HG03103 (cell line): ENCODE measurements at regions not wholly inside any gene's neighbourhood (a gene's known extent, or its start where the extent isn't known, plus 50 kb on each side); places are given as distances from the start of the nearest gene placed in this dataset.

Source experiments
- ATAC-seq: cut with Tn5 transposase; IDR thresholded peaks from one replicate; pipeline ENCODE4 v1.9.1; 2021; ENCODE audit warnings: low read depth; ENCODE audit not compliant: unreplicated experiment

DNA sequence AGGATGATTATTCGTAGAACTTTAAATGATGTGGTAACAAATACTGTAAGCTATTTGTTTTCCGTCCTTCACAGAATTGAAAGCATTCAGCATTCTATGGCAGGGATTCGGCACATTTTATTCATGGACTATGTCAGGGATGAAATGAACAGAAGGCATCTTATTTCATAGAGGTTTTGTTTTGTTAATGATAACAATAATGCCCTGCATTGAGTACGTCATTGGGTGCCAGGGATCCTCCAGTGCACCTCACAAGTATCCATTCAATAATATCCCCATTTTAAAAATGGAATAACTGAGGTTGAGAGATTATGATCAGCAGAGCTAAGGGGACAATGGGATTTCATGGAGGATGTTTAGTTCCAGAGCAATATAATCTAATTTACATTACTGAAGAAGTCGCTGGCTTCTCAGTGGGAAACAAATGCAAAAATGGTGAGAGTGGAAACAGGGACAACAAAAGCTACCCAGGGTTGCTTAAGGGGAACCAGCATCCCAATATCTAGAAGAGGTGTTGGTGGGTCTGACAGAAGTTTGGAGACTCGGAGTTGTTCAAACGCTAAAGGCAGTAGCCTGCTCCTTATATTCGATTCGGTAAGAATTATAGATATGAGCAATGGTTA lies 985.7 kb upstream of the WWC1 start:
- no peak for ATAC-seq

GRCh38 chr5:167307042-167307441 lies 984.4 kb upstream of the WWC1 start:
- ATAC-seq = no peak

DNA sequence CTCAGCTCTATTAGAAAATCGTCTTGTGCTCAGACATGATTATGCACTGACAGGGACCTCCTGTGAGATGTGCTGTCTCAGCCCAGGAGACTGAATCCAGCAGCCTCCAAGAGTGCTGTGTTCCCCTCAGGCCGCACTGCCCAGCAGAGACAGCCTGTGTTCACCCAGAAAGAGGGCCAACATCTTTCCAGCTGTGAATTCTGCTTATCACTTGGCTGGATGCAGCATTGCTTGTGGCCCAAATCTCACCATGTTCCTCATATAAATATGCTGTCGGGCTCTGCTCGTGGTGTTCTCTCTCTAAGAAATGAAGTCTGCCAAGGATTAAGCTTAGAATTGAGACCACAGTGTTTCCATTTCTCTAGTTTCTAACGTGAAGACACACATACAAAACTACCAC lies 983.0 kb upstream of the WWC1 start:
- no peak for ATAC-seq

GRCh38 chr5:167309941-167310517 lies 981.4 kb upstream of the WWC1 start:
- ATAC-seq = no peak

DNA sequence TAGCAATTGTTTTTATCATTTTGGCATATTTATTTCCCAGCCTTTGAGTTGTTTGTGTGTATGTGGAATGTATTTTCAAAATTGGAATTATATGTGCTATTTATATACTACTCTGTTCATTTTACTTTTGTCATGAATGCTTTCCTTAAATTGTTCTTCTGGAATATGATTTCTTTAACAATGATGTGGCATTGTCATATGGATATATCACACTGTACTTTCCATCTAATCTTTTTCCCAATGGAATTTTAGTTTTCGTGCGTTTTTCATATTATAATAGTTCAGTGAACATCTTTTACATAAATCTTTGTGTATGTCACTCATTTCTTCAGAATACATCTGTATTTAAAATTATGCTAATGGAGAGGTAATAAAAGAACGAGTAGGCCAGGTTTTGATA lies 980.1 kb upstream of the WWC1 start:
- no peak for ATAC-seq

GRCh38 chr5:167312225-167312624 lies 979.2 kb upstream of the WWC1 start:
- no peak for ATAC-seq

- no peak for ATAC-seq
Observed at GRCh38 chr5:167315762-167316161, 975.7 kb upstream of the WWC1 start.

- ATAC-seq = no peak
Observed at GRCh38 chr5:167317884-167318283, 973.6 kb upstream of the WWC1 start.

GRCh38 chr5:167319243-167319642 lies 972.2 kb upstream of the WWC1 start:
- no peak for ATAC-seq

- no peak for ATAC-seq
Observed at GRCh38 chr5:167320019-167320418, 971.4 kb upstream of the WWC1 start.

DNA sequence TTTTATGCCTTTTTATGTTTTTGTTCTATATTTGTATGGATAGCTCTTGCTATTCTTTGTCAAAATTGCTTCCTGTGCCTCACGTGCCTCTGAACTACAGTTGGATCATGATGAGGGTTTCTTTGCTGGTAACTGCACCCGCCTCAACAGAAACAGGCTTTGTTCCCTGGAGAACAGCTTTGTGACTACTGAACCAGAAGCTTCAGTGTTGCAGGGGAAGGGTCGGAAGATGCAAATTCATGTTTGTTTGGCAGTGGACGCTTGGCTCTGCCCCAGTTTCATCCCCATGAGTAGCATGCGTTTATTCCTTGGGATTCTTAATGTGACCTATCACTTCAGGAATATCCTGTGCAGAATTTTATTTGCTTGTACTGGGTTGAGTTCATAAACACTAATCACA lies 959.1 kb upstream of the WWC1 start:
- ATAC-seq = no peak

DNA sequence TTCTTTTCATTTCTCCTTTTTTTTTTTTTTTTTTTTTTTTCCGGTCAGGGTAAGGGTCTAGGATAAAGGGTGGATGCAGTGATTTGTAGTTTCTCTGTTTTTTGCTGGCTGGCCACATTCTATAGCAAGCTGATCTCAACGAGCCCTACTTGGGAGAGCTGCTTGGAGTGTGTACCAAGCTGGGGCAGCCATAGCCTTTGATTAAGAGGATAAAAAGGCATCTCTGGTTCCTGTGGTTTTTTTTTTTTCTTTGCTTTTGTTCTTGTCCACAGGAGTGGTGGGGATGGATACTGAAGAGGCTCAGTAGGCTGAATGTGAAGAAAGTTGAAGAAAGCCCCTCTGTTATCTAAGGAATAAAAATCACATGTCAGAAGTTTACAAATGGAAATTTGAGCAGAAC lies 955.3 kb upstream of the WWC1 start:
- ATAC-seq = no peak

DNA sequence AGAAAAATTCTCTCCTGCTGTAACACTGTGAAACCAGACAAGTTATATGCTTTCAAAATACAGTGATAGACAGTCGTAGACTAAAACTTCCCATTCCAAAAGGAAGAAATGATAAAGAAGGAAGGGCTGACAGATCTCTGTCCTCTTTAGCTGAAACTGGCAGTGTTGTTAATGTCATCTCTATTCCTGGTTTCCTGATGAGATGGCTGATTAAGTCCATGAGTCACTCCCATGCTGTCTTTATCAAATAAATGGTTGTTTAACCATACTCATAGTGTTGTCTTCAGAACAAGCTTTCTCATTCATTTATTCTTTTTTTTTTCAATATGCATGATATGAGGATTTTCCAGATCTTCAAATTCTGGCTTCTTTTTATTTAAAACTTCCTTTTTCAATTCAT lies 952.2 kb upstream of the WWC1 start:
- ATAC-seq = no peak

DNA sequence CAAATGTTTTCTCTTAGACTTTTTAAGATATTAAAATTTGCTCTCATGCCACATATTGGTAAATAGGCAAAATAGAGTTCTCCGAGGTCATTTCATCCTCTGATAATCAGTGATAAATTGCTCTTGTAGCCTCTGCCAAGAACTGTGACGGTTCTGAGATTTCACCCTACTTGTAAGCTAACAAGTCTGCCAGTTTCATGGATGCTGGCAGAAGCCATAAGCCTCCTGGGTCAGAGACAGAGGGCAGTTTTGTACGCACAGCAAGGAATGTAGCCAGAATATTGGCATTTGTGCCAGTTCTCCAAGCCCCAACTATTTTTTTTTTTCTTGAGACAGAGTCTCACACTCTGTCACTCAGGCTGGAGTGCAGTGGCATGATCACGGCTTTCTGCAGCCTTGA lies 945.0 kb upstream of the WWC1 start:
- no peak for ATAC-seq

DNA sequence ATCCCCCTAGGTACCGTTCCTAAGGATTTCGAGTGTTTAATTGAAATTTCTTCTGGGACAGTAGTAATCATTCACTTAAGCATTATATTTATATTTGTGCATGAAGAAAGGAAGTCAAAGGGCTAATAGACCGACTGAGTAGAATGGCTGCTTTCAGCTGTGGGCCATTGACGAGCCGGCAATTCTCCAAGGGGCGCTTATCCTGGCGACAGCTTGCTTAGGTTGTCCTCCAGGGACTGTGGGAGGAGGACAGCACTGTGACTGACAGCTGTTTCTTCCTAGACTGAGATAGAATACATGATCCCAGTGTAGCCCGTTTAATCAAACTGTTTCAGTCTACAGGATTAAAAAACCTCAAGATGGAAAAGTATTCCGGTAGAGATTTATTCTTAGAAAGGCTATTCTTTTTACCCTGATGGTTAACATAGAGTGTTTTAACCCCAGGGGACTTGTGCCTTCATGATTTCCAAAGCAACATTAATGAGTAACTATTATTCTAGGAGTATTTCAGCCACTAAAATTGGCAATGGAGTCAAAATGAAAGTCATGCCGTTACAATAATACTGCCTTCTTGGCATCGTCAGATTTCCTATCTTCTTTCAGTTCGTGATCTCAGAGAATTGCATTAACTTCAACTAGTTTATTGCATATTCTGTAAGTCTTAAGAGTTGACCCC lies 943.1 kb upstream of the WWC1 start:
- no peak for ATAC-seq

GRCh38 chr5:167348980-167349379 lies 942.5 kb upstream of the WWC1 start:
- ATAC-seq = no peak

DNA sequence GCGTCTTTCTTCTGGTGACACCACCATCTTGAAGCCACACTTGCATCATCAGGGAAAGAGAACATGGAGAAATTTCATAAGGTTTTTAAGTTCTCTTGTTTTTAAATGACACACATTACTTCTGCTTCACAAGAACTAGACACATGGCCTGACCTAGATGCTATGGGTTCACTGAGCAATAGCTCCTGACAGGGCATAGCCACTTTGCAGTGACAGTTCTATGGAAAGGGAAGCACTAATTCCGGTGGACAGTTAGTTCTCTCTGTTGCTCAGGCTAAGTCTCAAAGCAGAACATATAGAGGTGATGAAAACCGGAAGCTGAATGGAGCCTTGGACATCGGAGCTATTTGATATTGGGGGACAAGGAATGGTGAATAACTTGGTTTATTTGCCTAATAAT lies 940.1 kb upstream of the WWC1 start:
- no peak for ATAC-seq

DNA sequence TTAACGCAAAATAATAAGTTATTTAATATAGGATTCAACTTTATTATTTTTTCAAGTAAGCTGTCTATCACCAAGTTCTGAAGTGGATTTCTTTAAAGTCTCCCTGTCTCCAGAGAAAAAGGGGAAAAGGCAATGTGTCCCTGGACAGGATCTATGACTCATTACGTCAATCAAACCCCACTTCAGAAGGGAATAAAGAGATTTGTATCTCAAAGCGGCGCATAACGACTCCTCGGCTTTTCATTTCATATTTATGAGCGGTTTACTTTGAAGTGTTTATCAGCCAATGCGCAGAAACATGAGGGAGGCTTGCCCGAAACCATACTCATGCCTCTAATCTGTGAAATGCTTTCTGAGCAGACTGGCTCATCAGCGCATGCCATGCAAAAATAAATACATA lies 938.6 kb upstream of the WWC1 start:
- ATAC-seq = no peak

- no peak for ATAC-seq
Observed at GRCh38 chr5:167355346-167355745, 936.1 kb upstream of the WWC1 start.

DNA sequence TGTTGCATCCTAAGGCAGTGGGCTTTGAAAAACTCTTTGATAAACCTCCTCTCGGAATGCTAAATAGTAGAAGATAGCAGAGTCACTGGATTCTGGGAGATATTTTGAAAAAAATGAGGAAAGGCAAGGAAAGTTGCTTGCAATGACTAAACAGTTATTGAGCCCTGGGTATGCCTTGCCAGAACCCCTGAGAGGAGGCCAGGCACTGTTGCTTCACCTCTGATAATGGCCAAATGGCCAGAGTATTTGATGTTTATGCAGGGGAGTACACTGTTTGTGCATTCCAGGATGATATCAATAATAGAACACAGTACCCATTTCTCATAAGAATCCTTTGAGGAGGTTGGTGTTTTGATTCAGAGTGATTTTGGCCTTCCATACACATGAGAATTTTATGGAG lies 935.1 kb upstream of the WWC1 start:
- no peak for ATAC-seq

DNA sequence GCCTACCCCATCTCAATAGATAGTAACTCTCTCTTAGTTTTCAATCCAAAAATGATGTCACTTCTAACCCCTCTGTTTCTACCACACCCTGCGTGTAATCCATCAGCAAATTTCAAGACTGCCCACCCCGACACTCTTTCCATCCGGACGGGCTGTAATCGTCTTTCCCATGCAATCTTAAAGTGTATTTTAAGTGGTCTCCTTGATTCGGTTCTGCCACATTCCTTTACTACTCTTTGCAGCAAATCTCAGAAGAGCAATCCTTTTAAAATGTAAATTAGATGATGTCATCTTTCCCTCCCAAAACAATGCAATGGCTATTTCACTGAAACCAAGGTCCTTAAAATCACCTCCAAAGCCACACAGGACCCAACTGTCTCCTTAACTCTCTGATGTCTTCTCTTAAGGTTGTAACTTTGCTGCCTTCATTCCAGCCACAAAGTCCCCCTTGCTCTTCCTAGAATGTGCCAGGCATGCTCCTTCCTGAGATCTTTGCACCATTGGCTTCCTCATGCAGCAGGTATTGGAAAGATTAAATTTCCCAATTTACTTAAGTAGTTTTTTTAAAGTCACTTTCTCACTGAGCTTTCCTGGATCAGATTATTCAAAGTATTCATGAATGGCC lies 932.5 kb upstream of the WWC1 start:
- ATAC-seq = no peak

DNA sequence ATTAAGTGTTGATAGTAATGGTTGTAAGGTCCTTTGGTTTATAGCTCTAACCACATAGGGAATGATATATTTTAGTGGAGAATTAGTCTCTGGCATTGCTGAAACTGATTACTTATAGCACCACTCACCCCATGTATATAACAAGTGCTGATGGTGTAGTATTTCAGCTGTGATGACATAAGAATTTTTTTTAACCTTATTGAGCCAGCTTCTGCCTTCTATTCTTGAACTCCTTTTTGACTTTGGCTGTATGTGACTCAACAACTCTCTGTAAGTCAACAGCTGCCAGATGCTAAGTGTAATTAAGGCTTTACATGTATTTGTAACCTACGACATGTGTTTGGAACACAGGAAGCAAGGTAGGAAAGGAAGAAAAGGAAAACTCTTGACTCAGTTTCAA lies 929.6 kb upstream of the WWC1 start:
- ATAC-seq = no peak
